GM23248 (cell line): ENCODE measurements at regions not wholly inside any gene's neighbourhood (a gene's known extent, or its start where the extent isn't known, plus 50 kb on each side); places are given as distances from the start of the nearest gene placed in this dataset.

Experiments used
- DNase-seq: peaks from one replicate; pipeline ENCODE4 v3.0.0-alpha.2; 2015
- H2AFZ ChIP-seq: fragments of 200-600 bp; sonication (generic); 2 replicates; pipeline ENCODE4 v1.6.1; 2016; ENCODE audit warnings: antibody characterized with exemption
- H3F3A ChIP-seq: fragments of 200-600 bp; sonication (generic); 2 replicates; pipeline ENCODE4 v1.6.1; 2016; ENCODE audit warnings: mild to moderate bottlenecking, antibody characterized with exemption, mixed run types; ENCODE audit not compliant: insufficient read depth
- H3K27ac ChIP-seq: fragments of 200-600 bp; sonication (generic); 2 replicates; pipeline ENCODE4 v1.5.1; 2016; ENCODE audit warnings: mild to moderate bottlenecking
- H3K27me3 ChIP-seq: fragments of 200-600 bp; sonication (generic); replicated peaks from 2 replicates; pipeline ENCODE4 v1.6.1; 2016; ENCODE audit warnings: mild to moderate bottlenecking; ENCODE audit not compliant: insufficient read depth
- H3K36me3 ChIP-seq: fragments of 200-600 bp; sonication (generic); 2 replicates; pipeline ENCODE4 v1.6.1; 2016; ENCODE audit warnings: low read depth, mild to moderate bottlenecking
- H3K4me1 ChIP-seq: fragments of 200-600 bp; sonication (generic); 2 replicates; pipeline ENCODE4 v1.6.1; 2016; ENCODE audit warnings: mild to moderate bottlenecking; ENCODE audit not compliant: insufficient read depth
- H3K4me2 ChIP-seq: fragments of 200-600 bp; sonication (generic); one replicate; pipeline ENCODE4 v1.6.1; 2016; ENCODE audit warnings: mild to moderate bottlenecking; ENCODE audit not compliant: unreplicated experiment
- H3K4me3 ChIP-seq: fragments of 200-600 bp; sonication (generic); 2 replicates; pipeline ENCODE4 v1.5.1; 2016; ENCODE audit warnings: mild to moderate bottlenecking
- H3K79me2 ChIP-seq: fragments of 200-600 bp; sonication (generic); 2 replicates; pipeline ENCODE4 v1.6.1; 2016; ENCODE audit warnings: mild to moderate bottlenecking; ENCODE audit not compliant: insufficient read depth
- H3K9ac ChIP-seq: fragments of 200-600 bp; sonication (generic); 2 replicates; pipeline ENCODE4 v1.6.1; 2016; ENCODE audit warnings: mild to moderate bottlenecking
- H3K9me2 ChIP-seq: fragments of 200-600 bp; sonication (generic); 2 replicates; pipeline ENCODE4 v1.6.1; 2016; ENCODE audit warnings: mixed run types, mild to moderate bottlenecking, moderate library complexity; ENCODE audit not compliant: insufficient read depth
- H3K9me3 ChIP-seq: fragments of 200-600 bp; sonication (generic); one replicate; pipeline ENCODE4 v1.6.1; 2017; ENCODE audit warnings: low read depth
- H4K20me1 ChIP-seq: fragments of 200-600 bp; sonication (generic); 2 replicates; pipeline ENCODE4 v1.6.0; 2016; ENCODE audit not compliant: insufficient read depth
- EZH2 ChIP-seq: fragments of 200-600 bp; sonication (generic); IDR thresholded peaks from 2 replicates; pipeline ENCODE4 v1.6.1; 2018; ENCODE audit warnings: antibody characterized with exemption, mild to moderate bottlenecking; ENCODE audit not compliant: insufficient read depth, poor library complexity, severe bottlenecking
- EZH2phosphoT487 ChIP-seq: fragments of 200-600 bp; sonication (generic); IDR thresholded peaks from 2 replicates; pipeline ENCODE4 v1.6.1; 2018; ENCODE audit warnings: antibody characterized with exemption, moderate library complexity, mild to moderate bottlenecking, low read depth; ENCODE audit not compliant: insufficient read depth
- WGBS, 2 experiments: methylation state at CpG; one replicate each; pipeline ENCODE4 v1.1.6; 2015 to 2017; ENCODE audit warnings: low lambda C conversion rate in 2 of 2, low coverage in 1 of 2; ENCODE audit errors: missing lambda C conversion rate in 2 of 2; 5-methylcytosine and 5-hydroxymethylcytosine counted together
- in situ Hi-C: fragments of 300-500 bp; cut with MboI; formaldehyde crosslinking; loops from 2 replicates; pipeline ENCODE4 v1.15.0; 2020

DNA sequence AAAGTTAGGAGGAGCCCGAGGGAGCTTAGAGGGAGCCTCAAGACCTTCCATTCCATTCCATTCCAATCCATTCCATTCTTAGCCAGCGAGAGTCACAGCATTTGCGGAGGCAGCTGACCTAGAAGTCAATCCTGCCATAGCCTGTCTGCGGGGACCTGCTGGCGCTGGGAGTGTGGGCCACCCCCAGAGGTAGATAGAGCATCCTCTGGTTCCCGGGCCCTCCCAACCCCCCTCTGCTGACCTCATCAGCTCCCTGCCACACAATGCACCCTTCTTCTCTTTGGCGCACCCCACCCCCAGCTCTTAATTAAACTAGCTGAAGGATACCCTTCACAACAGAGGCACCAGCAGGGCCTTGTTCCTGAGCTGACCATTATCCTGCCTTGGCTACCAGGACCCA is 152.5 kb upstream of the ZMIZ1 start:
- 82 to 91% methylated on average over 7 of the region's 7 CpGs for WGBS, 2 experiments
- no peaks in the 10 kb centered on the region for H3K9me3 ChIP-seq

DNA sequence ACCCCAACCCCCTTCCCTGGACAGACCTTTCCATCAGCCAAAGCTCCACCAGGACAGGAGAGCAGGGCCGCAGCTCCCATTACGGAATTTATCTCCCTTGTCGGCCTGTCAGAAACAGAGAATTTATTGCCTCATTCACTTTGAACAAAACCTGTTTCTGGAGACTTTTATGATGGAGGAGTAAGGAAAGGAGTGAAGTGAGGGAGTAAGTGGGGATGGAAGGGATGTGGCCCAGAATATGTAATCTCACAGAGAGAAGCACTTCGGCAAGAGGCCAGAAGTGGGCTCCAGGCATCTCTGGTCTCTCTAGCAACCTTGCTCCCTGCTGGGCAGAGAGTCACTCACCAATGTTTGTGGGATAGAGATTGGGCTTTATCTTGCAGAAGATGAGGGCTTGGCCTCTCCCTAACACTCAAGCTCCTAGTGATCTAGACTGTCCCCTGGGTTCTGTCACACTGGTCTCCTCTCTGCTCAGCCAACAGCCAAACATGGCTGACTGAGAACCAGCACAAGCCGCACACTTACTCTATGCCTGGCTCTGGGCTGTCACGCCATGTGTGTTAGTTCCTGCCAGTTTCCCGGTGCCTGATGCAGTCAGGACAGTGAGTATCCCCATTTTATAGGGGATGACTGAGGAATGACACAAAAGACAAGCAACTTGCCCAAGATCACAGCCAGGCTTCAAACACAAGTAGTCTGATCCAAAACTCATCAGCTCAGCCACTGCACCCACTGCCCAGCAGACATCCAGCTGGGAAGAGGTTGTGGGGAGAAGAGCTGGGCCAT is 149.4 kb upstream of the ZMIZ1 start:
- Histone ChIP-seq H3K27ac (no peak overlapping the region), H3K4me2 (no peak overlapping the region), H3K4me3 (no peak overlapping the region), H3K36me3 (no peaks in the 10 kb centered on the region), H3K27me3 (no peaks in the 10 kb centered on the region), H3K9ac (no peak overlapping the region), H4K20me1 (no peaks in the 10 kb centered on the region), H3K9me3 (no peaks in the 10 kb centered on the region), H3K9me2 (no peaks in the 10 kb centered on the region), H2AFZ (no peak overlapping the region), H3K79me2 (no peaks in the 10 kb centered on the region), H3K4me1 (peaks cover 14% of the 10 kb centered on the region), H3F3A (peaks cover 6% of the 10 kb centered on the region; the same call in 1 of the 2 replicates)
- in situ Hi-C loops = no loop called here
- no peak for DNase-seq
- TF ChIP-seq EZH2phosphoT487 (no peak), EZH2 (no peak)
- 91 to 93% methylated on average over 7 of the region's 7 CpGs for WGBS, 2 experiments

More for the DNA sequence above, 152.5 kb upstream of the ZMIZ1 start:
- Histone ChIP-seq H3K9ac (no peak overlapping the region), H3K36me3 (no peaks in the 10 kb centered on the region), H3K27ac (no peak overlapping the region), H3K4me2 (no peak overlapping the region), H3K27me3 (no peaks in the 10 kb centered on the region), H3K9me2 (no peaks in the 10 kb centered on the region), H3K4me3 (no peak overlapping the region), H3K4me1 (peaks cover 15% of the 10 kb centered on the region), H3F3A (peaks cover 6% of the 10 kb centered on the region; the same call in 1 of the 2 replicates), H4K20me1 (no peaks in the 10 kb centered on the region), H2AFZ (no peak overlapping the region), H3K79me2 (no peaks in the 10 kb centered on the region)
- in situ Hi-C loops = no loop called here
- no peak for DNase-seq
- no peak for TF ChIP-seq EZH2phosphoT487
- no peak for TF ChIP-seq EZH2

DNA sequence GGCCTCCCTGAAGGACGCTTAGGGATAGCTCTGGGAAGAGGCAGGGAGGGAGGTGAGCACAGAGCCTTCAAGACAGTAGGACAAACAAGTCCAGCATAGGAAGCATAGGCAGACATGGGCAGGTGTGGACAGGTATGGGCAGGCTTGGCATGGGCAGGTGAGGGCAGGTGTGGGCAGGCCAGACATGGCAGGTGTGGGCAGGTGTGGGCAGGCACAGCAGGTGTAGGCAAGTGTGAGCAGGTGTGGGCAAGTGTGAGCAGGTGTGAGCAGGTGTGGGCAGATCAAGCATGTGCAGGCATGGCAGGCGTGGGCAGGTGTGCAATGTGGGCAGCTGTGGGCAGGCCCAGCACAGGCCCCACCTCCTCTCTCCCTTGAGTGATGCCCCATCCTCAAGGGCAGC is 148.8 kb upstream of the ZMIZ1 start:
- no peak overlapping the region for H3K27ac ChIP-seq
- no peak overlapping the region for H3K9ac ChIP-seq
- DNase-seq = no peak
- H3K27me3 ChIP-seq = no peaks in the 10 kb centered on the region
- H4K20me1 ChIP-seq = no peaks in the 10 kb centered on the region
- no peaks in the 10 kb centered on the region for H3K9me2 ChIP-seq
- H3K4me3 ChIP-seq = no peak overlapping the region
- H3F3A ChIP-seq = peaks cover 4% of the 10 kb centered on the region; the same call in 1 of the 2 replicates
- 76 to 78% methylated on average over 2 of the region's 2 CpGs for WGBS, 2 experiments
- no peaks in the 10 kb centered on the region for H3K36me3 ChIP-seq
- H3K9me3 ChIP-seq = no peaks in the 10 kb centered on the region
- in situ Hi-C loops = no loop called here
- no peak for TF ChIP-seq EZH2phosphoT487
- no peak for TF ChIP-seq EZH2
- peaks cover 9% of the 10 kb centered on the region for H3K4me1 ChIP-seq
- no peak overlapping the region for H2AFZ ChIP-seq
- no peak overlapping the region for H3K4me2 ChIP-seq
- H3K79me2 ChIP-seq = no peaks in the 10 kb centered on the region

DNA sequence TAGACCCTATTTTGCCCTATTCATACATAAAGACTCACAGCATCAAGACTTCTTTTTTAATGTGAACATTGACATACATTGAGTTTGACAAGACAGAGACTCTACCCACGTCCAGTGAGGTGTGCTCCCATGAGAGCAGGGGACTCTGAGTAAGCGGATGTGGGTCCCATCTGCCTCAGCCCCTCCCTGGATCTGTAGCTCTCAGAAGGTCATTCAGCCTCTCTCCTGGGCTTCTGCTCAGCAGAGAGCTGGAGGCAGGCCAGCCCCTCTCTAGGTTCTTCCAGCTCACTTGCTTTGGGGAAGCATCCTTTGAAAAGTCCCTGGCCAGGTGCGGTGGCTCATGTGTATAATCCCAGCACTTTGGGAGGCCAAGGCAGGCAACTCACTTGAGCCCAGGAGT is 146.9 kb upstream of the ZMIZ1 start:
- H3F3A ChIP-seq = peaks cover 16% of the 10 kb centered on the region
- DNase-seq = no peak
- TF ChIP-seq EZH2 (no peak), EZH2phosphoT487 (no peak)
- H3K27me3 ChIP-seq = no peaks in the 10 kb centered on the region
- H3K4me2 ChIP-seq = no peak overlapping the region
- no peak overlapping the region for H2AFZ ChIP-seq
- H3K9ac ChIP-seq = no peak overlapping the region
- no peaks in the 10 kb centered on the region for H3K36me3 ChIP-seq
- no peak overlapping the region for H3K4me3 ChIP-seq
- H3K79me2 ChIP-seq = no peaks in the 10 kb centered on the region
- in situ Hi-C loops = no loop called here
- H3K27ac ChIP-seq = no peak overlapping the region
- no peaks in the 10 kb centered on the region for H4K20me1 ChIP-seq
- 90 to 91% methylated on average over 3 of the region's 3 CpGs for WGBS, 2 experiments
- no peaks in the 10 kb centered on the region for H3K9me2 ChIP-seq
- H3K4me1 ChIP-seq = peaks cover 16% of the 10 kb centered on the region
- H3K9me3 ChIP-seq = no peaks in the 10 kb centered on the region
